DOHH2 (cell line): ENCODE measurements at regions not wholly inside any gene's neighbourhood (a gene's known extent, or its start where the extent isn't known, plus 50 kb on each side); places are given as distances from the start of the nearest gene placed in this dataset.

Experiments used
- H3F3A ChIP-seq: fragments of 200-600 bp; sonication (generic), shearing (Covaris generic); 2 replicates; pipeline ENCODE4 v1.6.0; 2016; ENCODE audit warnings: antibody characterized with exemption, mild to moderate bottlenecking; ENCODE audit not compliant: control insufficient read depth, insufficient read depth
- H3K27ac ChIP-seq: fragments of 200-600 bp; sonication (generic); 2 replicates; pipeline ENCODE4 v1.5.1; 2014; ENCODE audit warnings: low read depth, mild to moderate bottlenecking, low read length, moderate library complexity
- H3K27me3 ChIP-seq: fragments of 200-600 bp; sonication (generic); 2 replicates; pipeline ENCODE4 v1.6.1; 2014; ENCODE audit warnings: mild to moderate bottlenecking, low read length, mixed read lengths; ENCODE audit not compliant: control insufficient read depth
- H3K36me3 ChIP-seq: fragments of 200-600 bp; sonication (generic); 2 replicates; pipeline ENCODE4 v1.6.1; 2014; ENCODE audit warnings: mild to moderate bottlenecking, low read length, moderate library complexity, mixed read lengths; ENCODE audit not compliant: control insufficient read depth
- H3K4me1 ChIP-seq: fragments of 200-600 bp; sonication (generic); 2 replicates; pipeline ENCODE4 v1.6.1; 2014; ENCODE audit warnings: mild to moderate bottlenecking, low read length, mixed read lengths; ENCODE audit not compliant: control insufficient read depth
- H3K4me2 ChIP-seq: fragments of 200-600 bp; sonication (generic); 2 replicates; pipeline ENCODE4 v1.6.0; 2014; ENCODE audit warnings: mild to moderate bottlenecking, low read length, moderate library complexity
- H3K4me3 ChIP-seq: fragments of 200-600 bp; sonication (generic); 2 replicates; pipeline ENCODE4 v1.5.1; 2014; ENCODE audit warnings: mild to moderate bottlenecking, low read length, mixed read lengths
- H3K79me2 ChIP-seq: fragments of 200-600 bp; sonication (generic); 2 replicates; pipeline ENCODE4 v1.6.1; 2014; ENCODE audit warnings: mild to moderate bottlenecking, low read length, mixed read lengths; ENCODE audit not compliant: control insufficient read depth
- H3K9me2 ChIP-seq: fragments of 200-600 bp; sonication (generic); replicated peaks from 2 replicates; pipeline ENCODE4 v1.6.1; 2014; ENCODE audit warnings: mild to moderate bottlenecking, low read length, mixed read lengths; ENCODE audit not compliant: control insufficient read depth
- H3K9me3 ChIP-seq: fragments of 200-600 bp; sonication (generic); 2 replicates; pipeline ENCODE4 v1.6.1; 2014; ENCODE audit warnings: antibody characterized with exemption, low read length, mixed read lengths; ENCODE audit not compliant: control insufficient read depth, insufficient read depth
- H4K20me1 ChIP-seq: fragments of 200-600 bp; sonication (generic); 2 replicates; pipeline ENCODE4 v1.6.0; 2014; ENCODE audit warnings: low read depth, mild to moderate bottlenecking, antibody characterized with exemption, low read length, moderate library complexity; ENCODE audit not compliant: control insufficient read depth, insufficient read depth
- EZH2phosphoT487 ChIP-seq: fragments of 200-600 bp; sonication (generic); IDR thresholded peaks from 2 replicates; pipeline ENCODE4 v1.6.1; 2017; ENCODE audit warnings: borderline replicate concordance, mild to moderate bottlenecking, antibody characterized with exemption, low read length, moderate library complexity, mixed read lengths
- TF ChIP-seq, protein P1 (sequence below): fragments of 200-600 bp; sonication (generic); IDR thresholded peaks from one replicate; pipeline ENCODE4 v1.5.1; 2014; ENCODE audit warnings: antibody characterized with exemption, mild to moderate bottlenecking, low read depth, low read length; ENCODE audit not compliant: poor library complexity, severe bottlenecking

DNA sequence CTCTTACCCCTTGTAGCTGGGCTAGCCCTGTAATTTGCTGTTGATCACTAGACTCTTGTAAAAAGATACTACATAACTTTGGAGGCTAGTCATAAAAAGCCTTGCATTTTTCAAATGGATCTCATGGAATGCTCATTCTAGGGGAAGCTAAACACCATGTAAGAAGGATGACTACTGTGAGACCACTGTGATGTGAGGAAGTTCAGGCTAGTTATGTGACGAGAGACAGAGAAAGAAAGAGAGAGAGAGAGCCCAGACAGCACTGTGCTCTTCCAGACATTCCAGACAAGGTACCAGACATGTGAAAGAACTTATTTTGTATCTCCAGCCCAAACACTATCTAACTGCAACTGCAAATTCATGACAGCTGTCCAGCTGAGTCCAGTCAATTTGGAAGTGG lies 404.6 kb upstream of the PITX2 start:
- no peak overlapping the region for H3K4me3 ChIP-seq
- H3K79me2 ChIP-seq, result no peaks in the 10 kb centered on the region
- H3F3A ChIP-seq, result no peaks in the 10 kb centered on the region
- no peaks in the 10 kb centered on the region for H3K9me2 ChIP-seq
- TF ChIP-seq, protein P1, sequence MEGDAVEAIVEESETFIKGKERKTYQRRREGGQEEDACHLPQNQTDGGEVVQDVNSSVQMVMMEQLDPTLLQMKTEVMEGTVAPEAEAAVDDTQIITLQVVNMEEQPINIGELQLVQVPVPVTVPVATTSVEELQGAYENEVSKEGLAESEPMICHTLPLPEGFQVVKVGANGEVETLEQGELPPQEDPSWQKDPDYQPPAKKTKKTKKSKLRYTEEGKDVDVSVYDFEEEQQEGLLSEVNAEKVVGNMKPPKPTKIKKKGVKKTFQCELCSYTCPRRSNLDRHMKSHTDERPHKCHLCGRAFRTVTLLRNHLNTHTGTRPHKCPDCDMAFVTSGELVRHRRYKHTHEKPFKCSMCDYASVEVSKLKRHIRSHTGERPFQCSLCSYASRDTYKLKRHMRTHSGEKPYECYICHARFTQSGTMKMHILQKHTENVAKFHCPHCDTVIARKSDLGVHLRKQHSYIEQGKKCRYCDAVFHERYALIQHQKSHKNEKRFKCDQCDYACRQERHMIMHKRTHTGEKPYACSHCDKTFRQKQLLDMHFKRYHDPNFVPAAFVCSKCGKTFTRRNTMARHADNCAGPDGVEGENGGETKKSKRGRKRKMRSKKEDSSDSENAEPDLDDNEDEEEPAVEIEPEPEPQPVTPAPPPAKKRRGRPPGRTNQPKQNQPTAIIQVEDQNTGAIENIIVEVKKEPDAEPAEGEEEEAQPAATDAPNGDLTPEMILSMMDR, result no peak
- no peak for TF ChIP-seq EZH2phosphoT487
- H4K20me1 ChIP-seq, result no peaks in the 10 kb centered on the region
- H3K4me2 ChIP-seq, result no peak overlapping the region
- no peaks in the 10 kb centered on the region for H3K4me1 ChIP-seq
- no peaks in the 10 kb centered on the region for H3K9me3 ChIP-seq
- no peak overlapping the region for H3K27ac ChIP-seq
- H3K27me3 ChIP-seq, result no peaks in the 10 kb centered on the region
- H3K36me3 ChIP-seq, result no peaks in the 10 kb centered on the region

DNA sequence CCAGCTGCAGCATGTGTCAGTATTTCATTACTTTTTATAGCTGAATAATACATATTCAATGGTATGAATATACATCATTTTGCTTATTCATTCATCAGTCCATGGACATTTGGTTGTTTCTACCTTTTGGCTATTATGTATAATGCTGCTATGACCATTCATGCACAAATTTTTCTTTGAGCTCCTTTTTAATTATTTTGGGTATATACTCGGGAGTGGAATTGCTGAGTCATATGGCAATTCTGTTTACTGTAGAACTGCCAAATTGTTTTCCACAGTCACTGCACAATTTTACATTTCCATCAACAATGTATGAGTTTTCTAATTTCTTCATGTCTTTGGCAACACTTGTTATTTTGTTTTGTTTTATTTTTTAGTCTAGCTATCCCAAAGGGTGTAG lies 405.9 kb upstream of the PITX2 start:
- H3K27me3 ChIP-seq, result no peaks in the 10 kb centered on the region
- H3K27ac ChIP-seq, result no peak overlapping the region
- TF ChIP-seq EZH2phosphoT487, result no peak
- TF ChIP-seq, protein P1, result no peak
- no peaks in the 10 kb centered on the region for H3K9me3 ChIP-seq
- no peaks in the 10 kb centered on the region for H3K36me3 ChIP-seq
- H3K4me3 ChIP-seq, result no peak overlapping the region
- H3K79me2 ChIP-seq, result no peaks in the 10 kb centered on the region
- no peaks in the 10 kb centered on the region for H4K20me1 ChIP-seq
- no peaks in the 10 kb centered on the region for H3F3A ChIP-seq
- H3K9me2 ChIP-seq, result no peaks in the 10 kb centered on the region
- no peaks in the 10 kb centered on the region for H3K4me1 ChIP-seq
- no peak overlapping the region for H3K4me2 ChIP-seq

DNA sequence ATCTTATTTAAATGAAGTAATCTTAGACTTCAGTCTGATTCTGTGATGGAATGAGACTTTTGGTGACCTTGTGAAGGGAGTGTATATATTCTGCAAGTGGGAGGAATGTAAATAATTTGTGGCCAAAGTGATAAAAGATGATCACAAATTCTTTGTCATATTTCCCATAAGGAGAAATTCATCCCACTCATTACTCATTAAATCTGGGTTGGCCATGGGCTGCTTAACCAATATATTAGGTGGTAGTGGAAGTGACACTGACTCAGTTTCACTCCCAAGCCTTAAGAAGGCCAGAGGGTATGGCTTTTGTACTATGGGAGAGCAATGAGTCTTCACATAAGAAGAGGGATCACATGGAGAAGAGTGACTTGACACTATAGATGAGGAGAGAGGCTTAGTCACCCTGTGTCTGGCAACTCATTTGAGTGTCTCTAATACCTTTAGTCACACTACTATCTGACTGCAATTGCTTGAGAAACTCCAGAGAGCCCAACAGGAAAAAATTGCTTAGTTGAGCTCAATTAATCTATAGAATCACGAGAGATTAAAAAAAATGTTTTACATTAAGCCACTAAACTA lies 408.2 kb upstream of the PITX2 start:
- Histone ChIP-seq H3K4me1 (no peaks in the 10 kb centered on the region), H3K27me3 (no peaks in the 10 kb centered on the region), H3K4me3 (no peak overlapping the region), H3K79me2 (no peaks in the 10 kb centered on the region), H3K27ac (no peak overlapping the region), H4K20me1 (no peaks in the 10 kb centered on the region), H3K9me2 (no peaks in the 10 kb centered on the region), H3K9me3 (no peaks in the 10 kb centered on the region), H3F3A (no peaks in the 10 kb centered on the region), H3K36me3 (no peaks in the 10 kb centered on the region), H3K4me2 (no peak overlapping the region)
- TF ChIP-seq, protein P1, result no peak
- no peak for TF ChIP-seq EZH2phosphoT487

DNA sequence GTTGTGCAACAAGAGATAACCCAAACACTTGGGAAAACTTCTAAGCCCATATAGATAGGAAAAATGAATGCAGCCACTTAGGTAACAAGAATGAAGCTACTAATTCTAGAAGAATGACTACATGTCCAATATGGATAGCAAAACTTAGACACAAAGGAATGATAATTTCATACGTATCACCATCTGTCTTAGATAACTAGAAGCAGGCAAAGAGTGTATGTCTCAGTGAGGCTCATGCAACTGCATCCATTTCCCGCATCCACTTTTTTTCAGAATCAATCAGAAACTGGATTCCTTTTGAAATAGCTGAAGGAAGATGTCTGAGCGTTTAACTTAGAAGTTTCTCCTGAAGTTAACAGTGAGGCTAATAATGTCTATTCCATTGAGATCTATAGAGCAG lies 408.7 kb upstream of the PITX2 start:
- H3K27me3 ChIP-seq, result no peaks in the 10 kb centered on the region
- no peaks in the 10 kb centered on the region for H3K9me2 ChIP-seq
- no peak overlapping the region for H3K27ac ChIP-seq
- no peaks in the 10 kb centered on the region for H3F3A ChIP-seq
- no peaks in the 10 kb centered on the region for H3K36me3 ChIP-seq
- H3K79me2 ChIP-seq, result no peaks in the 10 kb centered on the region
- H3K4me2 ChIP-seq, result no peak overlapping the region
- no peaks in the 10 kb centered on the region for H3K4me1 ChIP-seq
- H3K9me3 ChIP-seq, result no peaks in the 10 kb centered on the region
- H4K20me1 ChIP-seq, result no peaks in the 10 kb centered on the region
- H3K4me3 ChIP-seq, result no peak overlapping the region
- TF ChIP-seq EZH2phosphoT487, result no peak
- TF ChIP-seq, protein P1, result no peak
